ENCODE measurements at regions not wholly inside any gene's neighbourhood (a gene's known extent, or its start where the extent isn't known, plus 50 kb on each side); places are given as distances from the start of the nearest gene placed in this dataset.

GRCh38 chr1:79124756-79125155 is 118.2 kb upstream of the ADGRL4 start:
- no peak for TF ChIP-seq CTCF (IDR thresholded peaks at IDR 0.05; ENCODE audit: unreplicated experiment)
- Mint-ChIP-seq H3K27ac (no peak overlapping the region), H3K4me3 (ENCODE audit: low read depth) (no peak overlapping the region), H3K36me3 (ENCODE audit: insufficient read depth) (no peaks in the 10 kb centered on the region), H3K9me3 (ENCODE audit: low read depth) (no peaks in the 10 kb centered on the region), H3K27me3 (no peaks in the 10 kb centered on the region), H3K4me1 (ENCODE audit: low read depth) (no peaks in the 10 kb centered on the region)
- DNase-seq (ENCODE audit: low spot score, unreplicated experiment), result no peak

DNA sequence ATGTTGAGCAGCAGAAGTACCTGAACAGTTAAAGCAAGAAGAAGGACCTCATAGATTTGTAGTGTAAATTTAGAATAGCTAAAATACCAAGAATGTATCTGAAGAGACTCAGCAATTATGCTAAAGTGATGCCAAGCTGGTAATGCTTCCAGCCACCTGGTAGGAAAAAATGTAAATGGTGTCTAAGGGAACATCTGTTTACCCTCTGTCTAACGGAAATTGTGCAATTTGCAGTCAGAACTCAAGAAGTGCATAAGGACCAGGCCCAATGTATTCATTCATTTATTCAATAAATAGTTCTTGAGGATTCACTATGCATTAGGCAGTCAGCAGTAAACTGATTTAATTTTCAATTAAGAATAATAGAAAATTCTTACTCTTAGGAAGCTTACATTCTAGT is 116.0 kb upstream of the ADGRL4 start:
- Mint-ChIP-seq H3K27ac (no peak overlapping the region), H3K27me3 (no peaks in the 10 kb centered on the region), H3K36me3 (ENCODE audit: insufficient read depth) (no peaks in the 10 kb centered on the region), H3K4me3 (ENCODE audit: low read depth) (no peak overlapping the region), H3K9me3 (ENCODE audit: low read depth) (no peaks in the 10 kb centered on the region), H3K4me1 (ENCODE audit: low read depth) (no peaks in the 10 kb centered on the region)
- TF ChIP-seq CTCF (IDR thresholded peaks at IDR 0.05; ENCODE audit: unreplicated experiment), result no peak
- no peak for DNase-seq (ENCODE audit: low spot score, unreplicated experiment)

- no peaks in the 10 kb centered on the region for H3K4me1 Mint-ChIP-seq (ENCODE audit: low read depth)
- no peaks in the 10 kb centered on the region for H3K36me3 Mint-ChIP-seq (ENCODE audit: insufficient read depth)
- H3K27me3 Mint-ChIP-seq, result no peaks in the 10 kb centered on the region
- no peak overlapping the region for H3K27ac Mint-ChIP-seq
- DNase-seq (ENCODE audit: low spot score, unreplicated experiment), result no peak
- H3K9me3 Mint-ChIP-seq (ENCODE audit: low read depth), result no peaks in the 10 kb centered on the region
- H3K4me3 Mint-ChIP-seq (ENCODE audit: low read depth), result no peak overlapping the region
- no peak for TF ChIP-seq CTCF (IDR thresholded peaks at IDR 0.05; ENCODE audit: unreplicated experiment)
Measured at GRCh38 chr1:79117376-79117775, 110.8 kb upstream of the ADGRL4 start.

DNA sequence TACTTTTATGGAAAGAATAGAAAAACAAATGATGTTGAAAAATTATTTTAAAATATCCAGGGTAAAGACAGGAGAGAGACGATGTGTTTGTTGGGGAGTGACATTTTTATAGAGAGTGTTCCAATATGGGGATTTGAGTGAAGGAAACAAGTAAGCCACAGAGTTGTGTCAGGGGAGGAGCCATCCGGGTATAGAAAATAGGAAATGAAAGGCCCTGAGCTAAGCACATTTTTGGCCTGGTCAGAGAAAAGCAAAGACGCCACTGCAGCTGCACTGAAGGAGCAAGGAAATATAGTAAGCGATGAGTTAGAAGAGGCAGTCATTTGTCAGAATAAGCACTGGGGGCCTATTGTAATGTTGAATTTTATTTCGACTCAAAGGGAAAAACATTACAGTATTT is 107.3 kb upstream of the ADGRL4 start:
- Mint-ChIP-seq H3K27me3 (no peaks in the 10 kb centered on the region), H3K9me3 (ENCODE audit: low read depth) (no peaks in the 10 kb centered on the region), H3K4me3 (ENCODE audit: low read depth) (no peak overlapping the region), H3K27ac (no peak overlapping the region), H3K36me3 (ENCODE audit: insufficient read depth) (no peaks in the 10 kb centered on the region), H3K4me1 (ENCODE audit: low read depth) (no peaks in the 10 kb centered on the region)
- DNase-seq (ENCODE audit: low spot score, unreplicated experiment), result no peak
- TF ChIP-seq CTCF (IDR thresholded peaks at IDR 0.05; ENCODE audit: unreplicated experiment), result no peak

DNA sequence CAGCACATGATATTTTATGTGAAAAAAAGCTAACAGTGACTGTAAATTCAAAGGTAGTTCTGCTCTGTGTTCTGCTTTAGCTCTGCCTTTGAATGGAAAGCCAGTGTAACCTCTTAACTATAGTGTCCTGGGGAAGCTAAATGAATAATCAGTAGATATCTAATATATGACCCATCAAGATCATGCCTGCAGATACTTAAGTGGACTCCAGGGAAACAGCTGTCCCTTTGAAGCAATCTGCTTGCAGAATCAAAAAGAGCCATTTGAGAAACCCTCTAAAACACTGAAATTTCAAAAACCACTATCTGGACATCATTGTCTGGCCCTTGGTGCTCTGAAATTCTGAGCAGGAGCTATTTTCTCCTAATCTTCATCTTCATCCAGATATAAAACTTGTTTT is 104.2 kb upstream of the ADGRL4 start:
- H3K27me3 Mint-ChIP-seq, result no peaks in the 10 kb centered on the region
- H3K4me1 Mint-ChIP-seq (ENCODE audit: low read depth), result no peaks in the 10 kb centered on the region
- no peak overlapping the region for H3K4me3 Mint-ChIP-seq (ENCODE audit: low read depth)
- H3K27ac Mint-ChIP-seq, result no peak overlapping the region
- no peak for TF ChIP-seq CTCF (IDR thresholded peaks at IDR 0.05; ENCODE audit: unreplicated experiment)
- no peak for DNase-seq (ENCODE audit: low spot score, unreplicated experiment)
- H3K9me3 Mint-ChIP-seq (ENCODE audit: low read depth), result no peaks in the 10 kb centered on the region
- H3K36me3 Mint-ChIP-seq (ENCODE audit: insufficient read depth), result no peaks in the 10 kb centered on the region
